ENCODE measurements at regions not wholly inside any gene's neighbourhood (a gene's known extent, or its start where the extent isn't known, plus 50 kb on each side); places are given as distances from the start of the nearest gene placed in this dataset.

GRCh38 chr10:43822631-43823580, 174.2 kb upstream of the ZNF32 start:
- Histone ChIP-seq H3K27ac (no peak overlapping the region), H3K4me2 (no peak overlapping the region), H3K27me3 (no peaks in the 10 kb centered on the region), H3K4me1 (peaks cover 0 to 21% (median 11%) of the 10 kb centered on the region in 10 experiments; a peak in 10 of 20 replicates), H3K9ac (no peak overlapping the region), H4K20me1 (no peaks in the 10 kb centered on the region), H3K9me3 (replicated peaks in 1 of 11) (peaks cover 0 to 7% (median 0%) of the 10 kb centered on the region in 11 experiments; a peak in 2 of 22 replicates), H3K4me3 (no peak overlapping the region), H3K36me3 (no peaks in the 10 kb centered on the region)
- no peak for TF ChIP-seq Cebpa-rat (IDR thresholded peaks at IDR 0.05)

DNA sequence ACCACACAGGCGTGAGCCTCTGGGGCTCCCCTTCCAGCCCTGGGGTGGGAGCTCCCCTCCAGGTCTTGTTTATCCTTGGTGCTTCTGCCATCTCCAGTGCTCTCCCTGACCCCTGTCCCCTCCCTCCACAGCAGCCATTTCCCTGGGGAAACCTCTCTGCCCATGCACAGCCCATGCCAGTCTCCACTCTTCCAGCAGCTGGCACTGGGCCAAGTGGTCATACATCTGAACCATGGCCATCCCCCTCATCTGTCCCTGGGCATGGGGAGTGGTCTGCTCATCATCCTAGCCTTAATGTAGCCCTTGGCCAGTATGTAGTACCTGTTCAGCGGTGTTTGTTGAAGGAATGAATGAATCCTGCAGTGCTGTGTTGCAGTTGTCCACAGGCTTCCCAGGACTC, 172.4 kb upstream of the ZNF32 start:
- H4K20me1 ChIP-seq = peaks cover 0 to 7% (median 0%) of the 10 kb centered on the region in 11 experiments; a peak in 1 of 22 replicates
- H3K27me3 ChIP-seq = no peaks in the 10 kb centered on the region
- H3K9me3 ChIP-seq (replicated peaks in 1 of 11) = peaks cover 0 to 7% (median 0%) of the 10 kb centered on the region in 11 experiments; a peak in 2 of 22 replicates
- peaks cover 12 to 38% (median 26%) of the 10 kb centered on the region in 10 experiments for H3K4me1 ChIP-seq
- H3K27ac ChIP-seq = no peak overlapping the region
- no peak overlapping the region for H3K4me3 ChIP-seq
- H3K4me2 ChIP-seq = peak overlapping the region in 5 of 11 experiments; percentile 11 to 58 (median 24); a peak in 7 of 22 replicates
- no peaks in the 10 kb centered on the region for H3K36me3 ChIP-seq
- H3K9ac ChIP-seq = no peak overlapping the region
- TF ChIP-seq Cebpa-rat (IDR thresholded peaks at IDR 0.05) = no peak

DNA sequence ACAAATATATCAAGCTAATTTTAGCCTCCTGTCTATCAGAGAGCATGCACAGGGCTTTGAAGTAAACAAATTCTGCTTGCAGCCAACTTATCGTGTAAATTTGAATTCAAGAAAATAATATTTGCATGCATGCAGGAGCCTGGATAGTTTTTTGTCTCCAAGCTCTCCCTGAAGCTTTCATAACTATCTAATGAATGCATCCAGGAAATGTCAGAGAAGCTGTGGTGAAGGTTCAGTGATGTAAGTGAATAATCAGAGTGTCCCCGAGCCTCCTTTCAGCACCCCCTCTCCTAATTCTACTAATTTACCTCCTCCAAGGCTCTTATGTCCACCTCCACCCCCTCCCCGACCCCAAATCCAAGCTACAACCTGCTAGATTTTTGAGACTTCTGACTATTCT, 172.0 kb upstream of the ZNF32 start:
- Histone ChIP-seq H3K4me2 (peak overlapping the region in 5 of 11 experiments; percentile 11 to 58 (median 24); a peak in 8 of 22 replicates), H3K9me3 (replicated peaks in 1 of 11) (peaks cover 0 to 5% (median 0%) of the 10 kb centered on the region in 11 experiments; a peak in 2 of 22 replicates), H3K9ac (no peak overlapping the region), H4K20me1 (peaks cover 0 to 7% (median 0%) of the 10 kb centered on the region in 11 experiments; a peak in 1 of 22 replicates), H3K36me3 (no peaks in the 10 kb centered on the region), H3K4me3 (no peak overlapping the region), H3K4me1 (peaks cover 16 to 42% (median 30%) of the 10 kb centered on the region in 10 experiments), H3K27me3 (no peaks in the 10 kb centered on the region), H3K27ac (no peak overlapping the region)
- no peak for TF ChIP-seq Cebpa-rat (IDR thresholded peaks at IDR 0.05)

GRCh38 chr10:43819464-43820230, 171.0 kb upstream of the ZNF32 start:
- H3K36me3 ChIP-seq = no peaks in the 10 kb centered on the region
- H3K27me3 ChIP-seq = no peaks in the 10 kb centered on the region
- H3K9me3 ChIP-seq (replicated peaks in 1 of 11) = no peaks in the 10 kb centered on the region
- TF ChIP-seq Cebpa-rat (IDR thresholded peaks at IDR 0.05) = no peak
- H3K4me3 ChIP-seq = no peak overlapping the region
- H3K9ac ChIP-seq = no peak overlapping the region
- H4K20me1 ChIP-seq = peaks cover 0 to 7% (median 0%) of the 10 kb centered on the region in 11 experiments; a peak in 1 of 22 replicates
- no peak overlapping the region for H3K4me2 ChIP-seq
- H3K4me1 ChIP-seq = peaks cover 21 to 52% (median 38%) of the 10 kb centered on the region in 10 experiments
- no peak overlapping the region for H3K27ac ChIP-seq

GRCh38 chr10:43818687-43819086, 170.0 kb upstream of the ZNF32 start:
- H3K9me3 ChIP-seq (replicated peaks in 1 of 11) = no peaks in the 10 kb centered on the region
- H3K4me3 ChIP-seq = no peak overlapping the region
- TF ChIP-seq Cebpa-rat (IDR thresholded peaks at IDR 0.05) = no peak
- H4K20me1 ChIP-seq = peaks cover 0 to 7% (median 0%) of the 10 kb centered on the region in 11 experiments; a peak in 1 of 22 replicates
- H3K4me2 ChIP-seq = peak overlapping the region in 6 of 11 experiments; percentile 3 to 26 (median 22); a peak in 8 of 22 replicates
- H3K27me3 ChIP-seq = no peaks in the 10 kb centered on the region
- no peaks in the 10 kb centered on the region for H3K36me3 ChIP-seq
- H3K4me1 ChIP-seq = peaks cover 21 to 52% (median 38%) of the 10 kb centered on the region in 10 experiments
- H3K27ac ChIP-seq = no peak overlapping the region
- no peak overlapping the region for H3K9ac ChIP-seq

DNA sequence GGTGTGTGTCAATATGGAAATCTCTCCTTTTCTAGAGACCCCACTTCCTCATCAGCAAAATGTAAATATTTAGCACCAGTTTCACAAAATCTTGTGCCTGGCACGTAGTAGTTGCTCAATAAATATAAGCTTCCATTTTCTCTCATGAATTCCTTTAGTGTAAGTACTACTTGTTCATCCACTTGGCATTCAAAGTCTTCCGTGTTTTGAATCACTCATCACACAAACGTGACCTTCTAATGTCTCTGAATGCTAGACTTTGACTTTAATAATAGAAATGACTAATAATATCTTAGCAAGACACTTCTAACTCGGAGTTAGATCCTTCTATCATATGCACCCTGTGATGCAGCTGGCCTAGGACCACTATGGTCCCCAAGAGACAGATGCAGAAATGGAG, 168.7 kb upstream of the ZNF32 start:
- Histone ChIP-seq H3K4me3 (no peak overlapping the region), H3K4me2 (peak overlapping the region; percentile 77 to 89 (median 83)), H3K27ac (peak overlapping the region in 1 of 11 experiments; percentile 17; a peak in 1 of 22 replicates), H3K4me1 (peaks cover 21 to 52% (median 38%) of the 10 kb centered on the region in 10 experiments), H4K20me1 (peaks cover 0 to 7% (median 0%) of the 10 kb centered on the region in 11 experiments; a peak in 1 of 22 replicates), H3K27me3 (no peaks in the 10 kb centered on the region), H3K9ac (no peak overlapping the region), H3K36me3 (no peaks in the 10 kb centered on the region), H3K9me3 (replicated peaks in 1 of 11) (no peaks in the 10 kb centered on the region)
- no peak for TF ChIP-seq Cebpa-rat (IDR thresholded peaks at IDR 0.05)

- H3K27ac ChIP-seq = peak overlapping the region in 2 of 11 experiments; percentile 16 to 17; a peak in 2 of 22 replicates
- H3K4me3 ChIP-seq = peak overlapping the region in 2 of 10 experiments; percentile 5 to 11; a peak in 1 of 20 replicates
- no peak overlapping the region for H3K9ac ChIP-seq
- peaks cover 0 to 7% (median 0%) of the 10 kb centered on the region in 11 experiments; a peak in 1 of 22 replicates for H4K20me1 ChIP-seq
- TF ChIP-seq Cebpa-rat (IDR thresholded peaks at IDR 0.05) = no peak
- H3K4me1 ChIP-seq = peaks cover 21 to 55% (median 38%) of the 10 kb centered on the region in 10 experiments
- peak overlapping the region; percentile 77 to 89 (median 83) for H3K4me2 ChIP-seq
- no peaks in the 10 kb centered on the region for H3K36me3 ChIP-seq
- no peaks in the 10 kb centered on the region for H3K9me3 ChIP-seq (replicated peaks in 1 of 11)
- no peaks in the 10 kb centered on the region for H3K27me3 ChIP-seq
Observed at GRCh38 chr10:43816351-43817321, 168.0 kb upstream of the ZNF32 start.

Data from BLaER1 treated with 17β-estradiol and CSF1 and Interleukin-3, amounts not matched to agents 10 nM and 100 nM (cell line).